ENCODE measurements at regions not wholly inside any gene's neighbourhood (a gene's known extent, or its start where the extent isn't known, plus 50 kb on each side); places are given as distances from the start of the nearest gene placed in this dataset.

GRCh38 chr13:87058786-87059329 is 612.3 kb upstream of the SLITRK5 start:
- TF ChIP-seq CTCF (IDR thresholded peaks at IDR 0.05; ENCODE audit: poor library complexity): no peak
- TF ChIP-seq EZH2 (IDR thresholded peaks at IDR 0.05; ENCODE audit: borderline replicate concordance): no peak

Data from hepatocyte (in vitro differentiated cells).